Epithelial cell of esophagus (primary cell): ENCODE measurements at regions not wholly inside any gene's neighbourhood (a gene's known extent, or its start where the extent isn't known, plus 50 kb on each side); places are given as distances from the start of the nearest gene placed in this dataset.
"Not testable (repeated sequence)": the region's sequence is repeated elsewhere in the genome, so short reads cannot be mapped to it uniquely, and the experiment has no call there.

Source experiments
- DNase-seq: peaks from one replicate; pipeline ENCODE4 v3.0.0; 2010; ENCODE audit warnings: low read depth
- H3K4me3 ChIP-seq: 2 replicates; pipeline ENCODE4 v1.5.1; 2011; ENCODE audit warnings: mild to moderate bottlenecking, low read length, control low read depth
- CTCF ChIP-seq: IDR thresholded peaks from 2 replicates; pipeline ENCODE4 v1.5.1; 2011; ENCODE audit warnings: low read depth, mild to moderate bottlenecking, low read length, control low read depth, inconsistent platforms; ENCODE audit not compliant: insufficient read depth; ENCODE audit errors: missing control alignments

- not testable (repeated sequence) for H3K4me3 ChIP-seq
- peak; percentile 87 for DNase-seq
Measured at GRCh38 chr7:55688684-55689681, 116.7 kb upstream of the VOPP1 start.

GRCh38 chr7:55688261-55688660 is 116.0 kb upstream of the VOPP1 start:
- DNase-seq, H3K4me3 ChIP-seq: not testable (repeated sequence)

- not testable (repeated sequence) for H3K4me3 ChIP-seq, DNase-seq
Measured at GRCh38 chr7:55687252-55687651, 115.0 kb upstream of the VOPP1 start.

- not testable (repeated sequence) for DNase-seq, H3K4me3 ChIP-seq
Measured at GRCh38 chr7:55686771-55687170, 114.5 kb upstream of the VOPP1 start.

GRCh38 chr7:55683501-55683900 is 111.2 kb upstream of the VOPP1 start:
- DNase-seq, H3K4me3 ChIP-seq: not testable (repeated sequence)

GRCh38 chr7:55675589-55675988 is 103.3 kb upstream of the VOPP1 start:
- not testable (repeated sequence) for DNase-seq, H3K4me3 ChIP-seq

- not testable (repeated sequence) for H3K4me3 ChIP-seq, DNase-seq
Measured at GRCh38 chr7:55673525-55673924, 101.2 kb upstream of the VOPP1 start.

GRCh38 chr7:55672084-55672483 is 99.8 kb upstream of the VOPP1 start:
- DNase-seq = peak; percentile 9
- not testable (repeated sequence) for H3K4me3 ChIP-seq

- H3K4me3 ChIP-seq = no peak overlapping the region
- TF ChIP-seq CTCF = no peak
- no peak for DNase-seq
Measured at GRCh38 chr7:55657654-55658053, 85.4 kb upstream of the VOPP1 start.

- no peak for TF ChIP-seq CTCF
- no peak overlapping the region for H3K4me3 ChIP-seq
- no peak for DNase-seq
Measured at GRCh38 chr7:55651057-55651456, 78.8 kb upstream of the VOPP1 start.

- TF ChIP-seq CTCF = no peak
- H3K4me3 ChIP-seq = no peak overlapping the region
- no peak for DNase-seq
Measured at GRCh38 chr7:55649238-55649637, 76.9 kb upstream of the VOPP1 start.

GRCh38 chr7:55644567-55644966 is 72.3 kb upstream of the VOPP1 start:
- no peak overlapping the region for H3K4me3 ChIP-seq
- TF ChIP-seq CTCF = no peak
- no peak for DNase-seq
